HepG2 (cell line): ENCODE measurements at regions not wholly inside any gene's neighbourhood (a gene's known extent, or its start where the extent isn't known, plus 50 kb on each side); places are given as distances from the start of the nearest gene placed in this dataset.

Experiments used
- ADNP ChIP-seq: sonication (generic); formaldehyde crosslinking; IDR thresholded peaks from 2 replicates; pipeline ENCODE4 v1.4.0; 2020; ENCODE audit warnings: missing genetic modification reagents
- ARID2 ChIP-seq: sonication (generic); formaldehyde crosslinking; IDR thresholded peaks from 2 replicates; pipeline ENCODE4 v1.8.1; 2022; ENCODE audit warnings: mild to moderate bottlenecking, missing genetic modification reagents, borderline replicate concordance
- ARID5B ChIP-seq: IDR thresholded peaks from 2 replicates; pipeline ENCODE4 v1.4.0; 2020; ENCODE audit warnings: mild to moderate bottlenecking, missing genetic modification reagents
- EED ChIP-seq: sonication (generic); formaldehyde crosslinking; IDR thresholded peaks from 2 replicates; pipeline ENCODE4 v1.5.0; 2020; ENCODE audit warnings: mild to moderate bottlenecking, missing genetic modification reagents
- EP300 ChIP-seq, 3 experiments: sonication (generic) in 1 of 3; formaldehyde crosslinking in 1 of 3; IDR thresholded peaks; 2 replicates each; pipeline versions ENCODE4 v1.5.1 to v1.6.1; 2011 to 2020; ENCODE audit warnings: low read depth in 2 of 3, low read length in 2 of 3, borderline replicate concordance in 1 of 3, improper control_type of control experiment in 1 of 3, mild to moderate bottlenecking in 1 of 3, missing genetic modification reagents in 1 of 3, moderate library complexity in 1 of 3
- HES4 ChIP-seq: sonication (generic); formaldehyde crosslinking; IDR thresholded peaks from 2 replicates; pipeline ENCODE4 v1.9.0; 2021; ENCODE audit warnings: mild to moderate bottlenecking, missing genetic modification reagents, borderline replicate concordance
- PAXIP1 ChIP-seq: sonication (generic); formaldehyde crosslinking; conservative IDR thresholded peaks from 2 replicates; pipeline ENCODE4 v1.4.0; 2020; ENCODE audit warnings: mild to moderate bottlenecking, missing genetic modification reagents, moderate library complexity
- PHF21A ChIP-seq: sonication (generic); formaldehyde crosslinking; IDR thresholded peaks from 2 replicates; pipeline ENCODE4 v1.5.0; 2020; ENCODE audit warnings: mild to moderate bottlenecking, missing genetic modification reagents
- SNAPC4 ChIP-seq: sonication (generic); formaldehyde crosslinking; IDR thresholded peaks from 2 replicates; pipeline ENCODE4 v1.4.0; 2020; ENCODE audit warnings: mild to moderate bottlenecking, missing genetic modification reagents

GRCh38 chr6:113632220-113632864 is 224.8 kb upstream of the MARCKS start (continued):
- TF ChIP-seq ARID5B (CRISPR knock-in tag) (peak; percentile 65; the same call in 1 of the 2 replicates), PHF21A (CRISPR knock-in tag) (0 out of 2 replicates have a peak, but pooled peaks have one; percentile 22), SNAPC4 (CRISPR knock-in tag) (no peak), PAXIP1 (CRISPR knock-in tag) (peak; percentile 46; the same call in 1 of the 2 replicates), EP300 (IDR thresholded peaks at IDR 0.05; ENCODE audit: low read depth in 2 of 2, low read length in 2 of 2) (peak in 1 of 2 experiments; percentile 60; a peak in 1 of 4 replicates), EP300 (CRISPR knock-in tag; IDR thresholded peaks at IDR 0.05; ENCODE audit: borderline replicate concordance) (no peak), ARID2 (CRISPR knock-in tag) (no peak), ADNP (CRISPR knock-in tag) (no peak), HES4 (CRISPR knock-in tag) (no peak), EED (CRISPR knock-in tag) (no peak)
